Activated T-helper 17 cell treated with anti-CD3 and anti-CD28 coated beads, Interleukin-2, amount 50 U/mL, for 72 hours (primary cell): ENCODE measurements at regions not wholly inside any gene's neighbourhood (a gene's known extent, or its start where the extent isn't known, plus 50 kb on each side); places are given as distances from the start of the nearest gene placed in this dataset.

ENCODE experiments used
- ATAC-seq: fragments of 150-1000 bp; cut with Tn5 transposase; replicated peaks from 2 replicates; pipeline ENCODE4 v1.10.0; 2021; ENCODE audit warnings: mild to moderate bottlenecking, moderate library complexity
- H3K27ac Mint-ChIP-seq: one replicate; pipeline ENCODE4 v1.8.0; 2022; ENCODE audit warnings: mixed read lengths
- H3K27me3 Mint-ChIP-seq: one replicate; pipeline ENCODE4 v1.8.0; 2022; ENCODE audit warnings: mixed read lengths
- H3K36me3 Mint-ChIP-seq: one replicate; pipeline ENCODE4 v1.8.0; 2022; ENCODE audit warnings: low read depth, mild to moderate bottlenecking, mixed read lengths
- H3K4me1 Mint-ChIP-seq: one replicate; pipeline ENCODE4 v1.8.0; 2022; ENCODE audit warnings: mixed read lengths
- H3K4me3 Mint-ChIP-seq: one replicate; pipeline ENCODE4 v1.8.0; 2022; ENCODE audit warnings: mild to moderate bottlenecking, mixed read lengths
- H3K9me3 Mint-ChIP-seq: one replicate; pipeline ENCODE4 v1.8.0; 2022; ENCODE audit warnings: mixed read lengths

DNA sequence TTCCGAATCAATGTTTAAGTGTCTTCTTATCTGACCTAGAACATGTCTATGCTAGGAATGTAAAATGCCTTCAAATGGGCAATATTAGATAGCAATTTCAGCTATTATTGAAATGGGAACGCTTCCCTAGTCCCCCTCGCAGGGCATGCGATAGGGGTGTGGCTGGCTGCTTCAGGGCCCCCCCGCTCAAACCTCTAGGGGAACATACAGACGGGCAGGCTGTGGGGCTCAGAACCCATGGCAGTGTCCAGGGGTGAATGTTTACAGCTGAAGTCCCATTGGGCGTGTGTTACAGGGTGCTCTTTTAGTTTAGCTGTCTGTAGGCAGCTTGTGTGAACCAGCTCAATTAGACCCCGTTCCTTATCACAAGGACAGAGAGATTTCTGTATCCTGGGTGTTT is 315.9 kb downstream of the DSEL start:
- Mint-ChIP-seq H3K4me3 (no peak overlapping the region), H3K36me3 (no peaks in the 10 kb centered on the region)

DNA sequence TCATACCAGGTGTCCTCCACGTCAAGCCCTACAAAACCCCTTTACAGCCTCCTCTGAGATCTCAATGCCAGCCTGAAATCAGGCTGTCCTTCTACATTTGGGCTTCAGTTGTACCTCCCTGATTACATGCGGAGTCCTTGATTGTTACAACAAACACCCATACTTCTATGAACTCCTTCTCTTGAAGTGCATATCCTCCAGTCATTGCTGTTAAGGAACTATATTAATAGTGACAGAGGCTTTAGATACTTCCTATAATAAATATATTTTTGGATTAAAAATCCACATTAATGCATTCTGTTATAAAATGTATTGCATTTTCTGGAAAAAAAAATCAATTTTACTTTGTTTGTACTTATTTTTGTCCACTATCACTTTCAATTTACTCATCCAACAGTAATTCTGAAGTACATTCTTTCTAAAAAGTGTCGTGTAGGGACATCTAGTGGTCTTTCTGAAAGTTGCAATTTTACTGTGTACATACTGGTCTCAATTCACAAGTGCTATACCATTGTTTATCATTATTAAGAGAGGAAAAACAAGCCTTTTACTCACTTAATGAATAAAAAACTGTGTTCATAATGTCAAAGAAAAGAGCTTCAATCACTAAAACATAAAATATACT is 316.4 kb downstream of the DSEL start:
- H3K4me1 Mint-ChIP-seq: no peaks in the 10 kb centered on the region
- H3K27me3 Mint-ChIP-seq: peaks cover 3% of the 10 kb centered on the region
- H3K36me3 Mint-ChIP-seq: no peaks in the 10 kb centered on the region
- no peak overlapping the region for H3K27ac Mint-ChIP-seq
- H3K4me3 Mint-ChIP-seq: no peak overlapping the region
- H3K9me3 Mint-ChIP-seq: no peaks in the 10 kb centered on the region
- ATAC-seq: peak; percentile 66

More for the DNA sequence above, 315.9 kb downstream of the DSEL start:
- no peaks in the 10 kb centered on the region for H3K4me1 Mint-ChIP-seq
- H3K27me3 Mint-ChIP-seq: peaks cover 3% of the 10 kb centered on the region
- no peak for ATAC-seq
- H3K27ac Mint-ChIP-seq: no peak overlapping the region
- no peaks in the 10 kb centered on the region for H3K9me3 Mint-ChIP-seq

DNA sequence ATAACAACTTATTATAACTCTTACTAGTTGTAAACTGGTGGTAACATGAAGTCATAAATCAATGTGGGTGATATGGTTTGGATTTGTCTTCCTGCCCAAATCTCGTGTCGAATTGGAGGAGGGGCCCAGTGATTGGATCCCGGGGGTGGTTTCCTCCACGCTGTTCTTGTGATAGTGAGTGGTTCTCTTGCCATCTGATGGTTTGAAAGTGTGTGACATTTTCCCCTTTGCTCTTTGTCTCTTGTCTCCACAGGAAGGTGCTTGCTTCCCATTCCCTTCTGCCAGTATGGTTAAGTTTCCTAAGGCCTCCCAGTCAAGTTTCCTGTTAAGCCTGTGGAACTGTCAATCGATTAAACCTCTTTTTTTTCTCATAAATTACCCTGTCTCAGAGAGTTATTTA is 321.6 kb downstream of the DSEL start:
- ATAC-seq: no peak
- Mint-ChIP-seq H3K9me3 (no peaks in the 10 kb centered on the region), H3K36me3 (no peaks in the 10 kb centered on the region), H3K4me1 (no peaks in the 10 kb centered on the region), H3K27ac (no peak overlapping the region), H3K4me3 (no peak overlapping the region), H3K27me3 (peaks cover 2% of the 10 kb centered on the region)

- H3K9me3 Mint-ChIP-seq: no peaks in the 10 kb centered on the region
- no peak overlapping the region for H3K27ac Mint-ChIP-seq
- no peak for ATAC-seq
- H3K4me1 Mint-ChIP-seq: no peaks in the 10 kb centered on the region
- H3K27me3 Mint-ChIP-seq: peaks cover 3% of the 10 kb centered on the region
- no peaks in the 10 kb centered on the region for H3K36me3 Mint-ChIP-seq
- no peak overlapping the region for H3K4me3 Mint-ChIP-seq
Observed at GRCh38 chr18:67192535-67192934, 324.0 kb downstream of the DSEL start.

GRCh38 chr18:67183398-67183797 is 333.1 kb downstream of the DSEL start:
- ATAC-seq: no peak
- peaks cover 17% of the 10 kb centered on the region for H3K27me3 Mint-ChIP-seq
- no peaks in the 10 kb centered on the region for H3K36me3 Mint-ChIP-seq
- no peaks in the 10 kb centered on the region for H3K9me3 Mint-ChIP-seq
- no peak overlapping the region for H3K27ac Mint-ChIP-seq
- H3K4me1 Mint-ChIP-seq: no peaks in the 10 kb centered on the region
- H3K4me3 Mint-ChIP-seq: no peak overlapping the region

GRCh38 chr18:67179726-67180125 is 336.8 kb downstream of the DSEL start:
- Mint-ChIP-seq H3K9me3 (no peaks in the 10 kb centered on the region), H3K36me3 (no peaks in the 10 kb centered on the region), H3K4me1 (no peaks in the 10 kb centered on the region), H3K4me3 (no peak overlapping the region), H3K27me3 (peaks cover 18% of the 10 kb centered on the region), H3K27ac (no peak overlapping the region)
- ATAC-seq: no peak

DNA sequence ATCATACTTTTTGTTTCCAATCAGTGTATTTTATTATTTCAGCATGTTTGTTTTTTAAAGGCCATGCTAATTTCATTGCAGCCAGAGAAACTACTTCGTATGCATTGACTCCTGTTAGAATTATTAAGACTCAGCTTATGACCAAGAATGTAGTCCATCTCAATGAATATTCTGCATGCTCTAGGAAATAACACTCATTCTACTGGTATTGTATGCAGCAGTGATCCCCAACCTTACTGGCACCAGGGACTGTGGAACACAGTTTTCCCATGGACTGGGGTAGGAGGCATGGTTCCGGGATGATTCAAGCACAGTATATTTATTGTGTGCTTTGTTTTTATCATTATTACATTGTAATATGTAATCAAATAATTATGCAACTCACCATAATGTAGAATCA is 356.9 kb downstream of the DSEL start:
- Mint-ChIP-seq H3K4me3 (no peak overlapping the region), H3K27me3 (no peaks in the 10 kb centered on the region), H3K27ac (no peak overlapping the region), H3K36me3 (no peaks in the 10 kb centered on the region), H3K9me3 (no peaks in the 10 kb centered on the region), H3K4me1 (no peaks in the 10 kb centered on the region)
- ATAC-seq: no peak

DNA sequence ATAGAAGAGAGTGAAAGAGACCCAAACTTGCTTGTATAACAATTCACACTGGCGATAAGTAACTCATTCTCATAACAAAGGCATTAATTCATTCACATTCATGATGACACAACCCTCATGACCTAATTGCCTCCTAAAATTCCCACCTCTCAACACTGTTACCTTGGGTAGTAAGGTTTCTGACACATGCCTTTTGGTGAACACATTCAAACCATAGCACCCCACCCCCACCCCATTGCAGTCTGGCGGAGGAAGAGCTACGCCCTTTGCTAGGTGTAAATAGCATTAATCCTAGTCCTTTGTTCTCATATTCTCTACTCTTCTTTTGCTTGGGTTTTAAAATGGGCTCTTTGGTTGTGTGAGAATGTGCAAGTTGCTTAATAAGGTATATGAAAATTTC is 361.5 kb downstream of the DSEL start:
- no peak overlapping the region for H3K4me3 Mint-ChIP-seq
- H3K9me3 Mint-ChIP-seq: no peaks in the 10 kb centered on the region
- H3K27me3 Mint-ChIP-seq: no peaks in the 10 kb centered on the region
- H3K4me1 Mint-ChIP-seq: no peaks in the 10 kb centered on the region
- no peak for ATAC-seq
- no peak overlapping the region for H3K27ac Mint-ChIP-seq
- no peaks in the 10 kb centered on the region for H3K36me3 Mint-ChIP-seq

- Mint-ChIP-seq H3K27me3 (no peaks in the 10 kb centered on the region), H3K9me3 (no peaks in the 10 kb centered on the region), H3K4me3 (no peak overlapping the region), H3K27ac (no peak overlapping the region), H3K36me3 (no peaks in the 10 kb centered on the region), H3K4me1 (no peaks in the 10 kb centered on the region)
- no peak for ATAC-seq
Observed at GRCh38 chr18:67151366-67151765, 365.2 kb downstream of the DSEL start.

- no peaks in the 10 kb centered on the region for H3K4me1 Mint-ChIP-seq
- no peaks in the 10 kb centered on the region for H3K27me3 Mint-ChIP-seq
- no peaks in the 10 kb centered on the region for H3K9me3 Mint-ChIP-seq
- H3K4me3 Mint-ChIP-seq: no peak overlapping the region
- no peak for ATAC-seq
- no peaks in the 10 kb centered on the region for H3K36me3 Mint-ChIP-seq
- no peak overlapping the region for H3K27ac Mint-ChIP-seq
Observed at GRCh38 chr18:67145586-67146292, 370.8 kb downstream of the DSEL start.

- Mint-ChIP-seq H3K36me3 (no peaks in the 10 kb centered on the region), H3K27ac (no peak overlapping the region), H3K9me3 (no peaks in the 10 kb centered on the region), H3K27me3 (no peaks in the 10 kb centered on the region), H3K4me1 (no peaks in the 10 kb centered on the region), H3K4me3 (no peak overlapping the region)
- ATAC-seq: no peak
Observed at GRCh38 chr18:67144329-67144728, 372.2 kb downstream of the DSEL start.

- Mint-ChIP-seq H3K36me3 (no peaks in the 10 kb centered on the region), H3K9me3 (no peaks in the 10 kb centered on the region), H3K27me3 (no peaks in the 10 kb centered on the region), H3K4me3 (no peak overlapping the region), H3K27ac (no peak overlapping the region), H3K4me1 (no peaks in the 10 kb centered on the region)
- ATAC-seq: no peak
Observed at GRCh38 chr18:67143028-67143427, 373.5 kb downstream of the DSEL start.

DNA sequence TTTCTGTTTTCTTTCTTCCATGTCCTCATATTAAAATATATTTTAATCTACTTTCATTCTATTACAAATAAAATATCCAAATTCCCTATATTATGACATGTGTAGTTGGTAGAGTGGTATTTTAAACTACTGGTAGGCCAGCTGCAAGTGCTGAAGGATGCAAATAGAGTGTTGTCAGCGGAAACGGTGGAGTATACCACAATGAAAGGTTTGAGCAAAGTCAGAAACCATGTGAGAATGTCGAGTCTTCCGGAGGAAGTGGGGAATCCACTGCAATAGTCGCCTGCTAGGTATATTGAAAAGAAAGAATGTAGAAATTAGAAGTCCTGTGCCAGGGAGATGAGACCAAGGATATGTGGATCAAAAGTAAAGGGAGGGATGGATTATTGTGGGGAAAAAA is 373.9 kb downstream of the DSEL start:
- no peak for ATAC-seq

DNA sequence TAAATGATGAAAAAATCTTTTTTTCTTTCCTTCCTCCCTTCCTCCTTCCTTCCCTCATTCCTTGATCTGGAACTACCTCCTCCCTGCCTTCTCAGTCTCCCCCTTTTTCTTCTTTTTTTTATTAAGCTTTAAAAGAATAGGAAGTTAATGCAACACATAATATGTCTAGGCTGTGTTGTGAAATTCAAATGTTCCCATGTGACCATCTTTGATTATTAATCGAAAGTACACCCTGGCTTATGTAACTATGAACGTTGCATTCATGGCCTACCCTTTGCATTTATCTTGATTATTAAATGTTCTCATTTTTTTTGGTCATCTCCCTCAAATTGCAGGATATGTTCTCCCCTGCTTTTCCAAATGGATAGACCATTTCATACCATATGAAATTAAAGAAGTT is 376.0 kb downstream of the DSEL start:
- Mint-ChIP-seq H3K36me3 (no peaks in the 10 kb centered on the region), H3K4me3 (no peak overlapping the region), H3K9me3 (no peaks in the 10 kb centered on the region), H3K27me3 (no peaks in the 10 kb centered on the region), H3K4me1 (no peaks in the 10 kb centered on the region), H3K27ac (no peak overlapping the region)
- no peak for ATAC-seq

More for the DNA sequence above, 373.9 kb downstream of the DSEL start:
- Mint-ChIP-seq H3K27me3 (no peaks in the 10 kb centered on the region), H3K4me1 (no peaks in the 10 kb centered on the region), H3K9me3 (no peaks in the 10 kb centered on the region), H3K4me3 (no peak overlapping the region), H3K36me3 (no peaks in the 10 kb centered on the region), H3K27ac (no peak overlapping the region)

DNA sequence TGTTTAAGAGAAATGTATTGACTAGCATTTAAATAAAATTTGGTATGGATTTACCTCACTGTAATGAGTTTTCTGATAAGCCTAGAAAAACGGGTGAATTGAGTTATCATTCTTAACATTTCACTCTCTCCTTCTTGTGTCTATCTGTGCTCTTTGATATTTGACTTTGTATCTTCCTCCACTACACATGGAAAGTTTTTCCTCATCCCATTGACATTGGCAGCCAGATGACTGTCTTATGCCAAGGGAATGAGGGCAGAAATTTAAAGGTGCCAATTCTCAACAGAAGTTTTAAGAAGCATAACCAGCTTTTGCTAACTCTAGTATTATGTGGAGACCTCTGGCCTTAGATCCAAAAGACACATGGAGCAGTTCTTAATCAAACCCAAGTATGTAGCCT is 376.6 kb downstream of the DSEL start:
- Mint-ChIP-seq H3K4me3 (no peak overlapping the region), H3K4me1 (no peaks in the 10 kb centered on the region), H3K27me3 (no peaks in the 10 kb centered on the region), H3K9me3 (no peaks in the 10 kb centered on the region), H3K36me3 (no peaks in the 10 kb centered on the region), H3K27ac (no peak overlapping the region)
- no peak for ATAC-seq
